Keratinocyte (primary cell): ENCODE measurements at regions not wholly inside any gene's neighbourhood (a gene's known extent, or its start where the extent isn't known, plus 50 kb on each side); places are given as distances from the start of the nearest gene placed in this dataset.

Experiments used
- DNase-seq: peaks from one replicate; pipeline ENCODE4 v3.0.0-alpha.2; 2011; ENCODE audit warnings: low read depth, missing footprints, low spot score
- FAIRE-seq: peaks from 2 replicates; lab custom pipeline; 2011; peaks lifted over from hg19 to GRCh38; lab: Jason Lieb, UNC
- H2AFZ ChIP-seq: 2 replicates; pipeline ENCODE4 v1.6.0; 2012; ENCODE audit warnings: low read length, control low read depth, inconsistent platforms; ENCODE audit not compliant: control insufficient read depth
- H3K27ac ChIP-seq: 2 replicates; pipeline ENCODE4 v1.5.1; 2011; ENCODE audit warnings: low read length; ENCODE audit not compliant: control insufficient read depth, insufficient read depth
- H3K27me3 ChIP-seq: 3 replicates; pipeline ENCODE4 v1.6.0; 2011; ENCODE audit warnings: low read length; ENCODE audit not compliant: control insufficient read depth, insufficient read depth; ENCODE audit errors: extremely low read depth
- H3K36me3 ChIP-seq, 2 experiments: 2 replicates in 1 of 2; 3 replicates in 1 of 2; pipeline ENCODE4 v1.5.1; 2011; ENCODE audit warnings: low read length in 2 of 2, mild to moderate bottlenecking in 1 of 2; ENCODE audit not compliant: control insufficient read depth in 2 of 2, insufficient read depth in 2 of 2; ENCODE audit errors: extremely low read depth in 1 of 2
- H3K4me1 ChIP-seq: 3 replicates; pipeline ENCODE4 v1.5.1; 2011; ENCODE audit warnings: low read length; ENCODE audit not compliant: control insufficient read depth, insufficient read depth; ENCODE audit errors: extremely low read depth
- H3K4me2 ChIP-seq: 3 replicates; pipeline ENCODE4 v1.6.0; 2011; ENCODE audit warnings: low read depth, low read length; ENCODE audit not compliant: control insufficient read depth, insufficient read depth; ENCODE audit errors: extremely low read depth
- H3K4me3 ChIP-seq, 3 experiments: fragments of 200-600 bp in 1 of 3; sonication (generic) in 1 of 3; 2 replicates in 2 of 3; 3 replicates in 1 of 3; pipeline ENCODE4 v1.5.1; 2011 to 2016; ENCODE audit warnings: low read length in 3 of 3, mild to moderate bottlenecking in 3 of 3, control low read depth in 2 of 3, inconsistent platforms in 1 of 3, low read depth in 1 of 3, mixed read lengths in 1 of 3, mixed run types in 1 of 3, moderate library complexity in 1 of 3; ENCODE audit not compliant: control insufficient read depth in 2 of 3, insufficient read depth in 2 of 3; ENCODE audit errors: extremely low read depth in 1 of 3
- H3K79me2 ChIP-seq: 2 replicates; pipeline ENCODE4 v1.6.0; 2012; ENCODE audit warnings: low read length; ENCODE audit not compliant: control insufficient read depth, insufficient read depth
- H3K9ac ChIP-seq: 3 replicates; pipeline ENCODE4 v1.6.0; 2011; ENCODE audit warnings: low read length; ENCODE audit not compliant: control insufficient read depth, insufficient read depth; ENCODE audit errors: extremely low read depth
- H3K9me1 ChIP-seq: 3 replicates; pipeline ENCODE4 v1.6.0; 2011; ENCODE audit warnings: low read length; ENCODE audit not compliant: control insufficient read depth, insufficient read depth; ENCODE audit errors: extremely low read depth
- H3K9me3 ChIP-seq: 2 replicates; pipeline ENCODE4 v1.5.1; 2012; ENCODE audit warnings: low read depth, low read length; ENCODE audit not compliant: control insufficient read depth
- H4K20me1 ChIP-seq: 3 replicates; pipeline ENCODE4 v1.6.0; 2011; ENCODE audit warnings: low read length; ENCODE audit not compliant: control insufficient read depth, insufficient read depth; ENCODE audit errors: extremely low read depth
- EZH2 ChIP-seq: IDR thresholded peaks from one replicate; pipeline ENCODE4 v1.6.1; 2012; ENCODE audit warnings: inconsistent platforms, mild to moderate bottlenecking, low read length, moderate library complexity
- dilution Hi-C: fragments of 300-500 bp; cut with MboI; formaldehyde crosslinking; loops from one replicate; pipeline ENCODE4 v1.7.0; 2020; ENCODE audit warnings: low sequenced_read_pairs; ENCODE audit not compliant: extremely low pct_ligation_motif_present
- TF ChIP-seq, protein P1 (sequence below), 3 experiments: IDR thresholded peaks in 1 of 3; conservative IDR thresholded peaks in 1 of 3; optimal IDR thresholded peaks in 1 of 3; 2 replicates in 2 of 3; 3 replicates in 1 of 3; pipeline versions ENCODE3 to v1.5.1; 2011; ENCODE audit warnings: low read length in 3 of 3, mild to moderate bottlenecking in 3 of 3, moderate library complexity in 2 of 3, control low read depth in 1 of 3, inconsistent platforms in 1 of 3; ENCODE audit not compliant: insufficient read depth in 2 of 3; ENCODE audit errors: extremely low read depth in 1 of 3

DNA sequence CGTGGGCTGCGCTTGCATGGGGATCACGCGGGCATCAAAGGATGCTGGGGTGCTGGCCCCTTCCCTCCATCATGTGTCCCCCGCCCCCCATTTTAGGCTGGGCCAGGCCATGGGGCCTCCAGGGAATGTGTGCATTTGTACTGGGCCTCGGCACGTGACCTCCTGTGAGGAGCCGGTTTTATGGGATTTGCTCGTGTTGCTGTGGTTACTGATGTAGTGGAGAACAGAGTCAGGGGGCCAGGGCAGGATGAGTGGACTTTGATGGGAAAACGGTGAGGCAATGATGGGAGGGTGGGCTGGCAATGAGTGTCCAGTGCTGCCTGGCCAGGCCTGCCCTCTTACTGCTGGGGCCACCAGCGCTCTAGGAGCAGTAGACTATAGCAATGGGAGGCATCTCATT lies 257.7 kb downstream of the LOXHD1 start:
- TF ChIP-seq EZH2 = no peak
- TF ChIP-seq, protein P1, sequence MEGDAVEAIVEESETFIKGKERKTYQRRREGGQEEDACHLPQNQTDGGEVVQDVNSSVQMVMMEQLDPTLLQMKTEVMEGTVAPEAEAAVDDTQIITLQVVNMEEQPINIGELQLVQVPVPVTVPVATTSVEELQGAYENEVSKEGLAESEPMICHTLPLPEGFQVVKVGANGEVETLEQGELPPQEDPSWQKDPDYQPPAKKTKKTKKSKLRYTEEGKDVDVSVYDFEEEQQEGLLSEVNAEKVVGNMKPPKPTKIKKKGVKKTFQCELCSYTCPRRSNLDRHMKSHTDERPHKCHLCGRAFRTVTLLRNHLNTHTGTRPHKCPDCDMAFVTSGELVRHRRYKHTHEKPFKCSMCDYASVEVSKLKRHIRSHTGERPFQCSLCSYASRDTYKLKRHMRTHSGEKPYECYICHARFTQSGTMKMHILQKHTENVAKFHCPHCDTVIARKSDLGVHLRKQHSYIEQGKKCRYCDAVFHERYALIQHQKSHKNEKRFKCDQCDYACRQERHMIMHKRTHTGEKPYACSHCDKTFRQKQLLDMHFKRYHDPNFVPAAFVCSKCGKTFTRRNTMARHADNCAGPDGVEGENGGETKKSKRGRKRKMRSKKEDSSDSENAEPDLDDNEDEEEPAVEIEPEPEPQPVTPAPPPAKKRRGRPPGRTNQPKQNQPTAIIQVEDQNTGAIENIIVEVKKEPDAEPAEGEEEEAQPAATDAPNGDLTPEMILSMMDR (optimal IDR thresholded peaks at IDR 0.05 in 1 of 3, IDR thresholded peaks at IDR 0.05 in 1 of 3, conservative IDR thresholded peaks at IDR 0.05 in 1 of 3; ENCODE audit: extremely low read depth in 1 of 3, insufficient read depth in 2 of 3, low read length in 3 of 3) = no peak
- Histone ChIP-seq H3K9me1 (no peaks in the 10 kb centered on the region), H3K36me3 (no peaks in the 10 kb centered on the region), H3K9me3 (no peaks in the 10 kb centered on the region), H3K79me2 (no peaks in the 10 kb centered on the region), H3K4me1 (no peaks in the 10 kb centered on the region), H2AFZ (no peak overlapping the region), H3K27ac (no peak overlapping the region), H4K20me1 (no peaks in the 10 kb centered on the region), H3K27me3 (no peaks in the 10 kb centered on the region), H3K9ac (no peak overlapping the region), H3K4me2 (no peak overlapping the region), H3K4me3 (no peak overlapping the region)
- DNase-seq = no peak
- dilution Hi-C loops = no loop called here
- no peak for FAIRE-seq

GRCh38 chr18:46400449-46400848 lies 256.6 kb downstream of the LOXHD1 start:
- TF ChIP-seq, protein P1 (optimal IDR thresholded peaks at IDR 0.05 in 1 of 3, IDR thresholded peaks at IDR 0.05 in 1 of 3, conservative IDR thresholded peaks at IDR 0.05 in 1 of 3; ENCODE audit: extremely low read depth in 1 of 3, insufficient read depth in 2 of 3, low read length in 3 of 3) = no peak
- no peak for TF ChIP-seq EZH2
- Histone ChIP-seq H3K27me3 (no peaks in the 10 kb centered on the region), H3K9me3 (no peaks in the 10 kb centered on the region), H3K4me1 (no peaks in the 10 kb centered on the region), H3K36me3 (no peaks in the 10 kb centered on the region), H3K27ac (no peak overlapping the region), H3K4me3 (no peak overlapping the region), H3K9ac (no peak overlapping the region), H2AFZ (no peak overlapping the region), H3K9me1 (no peaks in the 10 kb centered on the region), H3K4me2 (no peak overlapping the region), H4K20me1 (no peaks in the 10 kb centered on the region), H3K79me2 (no peaks in the 10 kb centered on the region)
- FAIRE-seq (no peak), DNase-seq (no peak)
- dilution Hi-C loops = no loop called here
